LNCAP (cell line): ENCODE measurements at regions not wholly inside any gene's neighbourhood (a gene's known extent, or its start where the extent isn't known, plus 50 kb on each side); places are given as distances from the start of the nearest gene placed in this dataset.

Experiments used
- TF ChIP-seq, protein P1 (sequence below): fragments of 450-650 bp; IDR thresholded peaks from 2 replicates; pipeline ENCODE4 v1.5.1; 2017; ENCODE audit warnings: mild to moderate bottlenecking

- TF ChIP-seq, protein P1, sequence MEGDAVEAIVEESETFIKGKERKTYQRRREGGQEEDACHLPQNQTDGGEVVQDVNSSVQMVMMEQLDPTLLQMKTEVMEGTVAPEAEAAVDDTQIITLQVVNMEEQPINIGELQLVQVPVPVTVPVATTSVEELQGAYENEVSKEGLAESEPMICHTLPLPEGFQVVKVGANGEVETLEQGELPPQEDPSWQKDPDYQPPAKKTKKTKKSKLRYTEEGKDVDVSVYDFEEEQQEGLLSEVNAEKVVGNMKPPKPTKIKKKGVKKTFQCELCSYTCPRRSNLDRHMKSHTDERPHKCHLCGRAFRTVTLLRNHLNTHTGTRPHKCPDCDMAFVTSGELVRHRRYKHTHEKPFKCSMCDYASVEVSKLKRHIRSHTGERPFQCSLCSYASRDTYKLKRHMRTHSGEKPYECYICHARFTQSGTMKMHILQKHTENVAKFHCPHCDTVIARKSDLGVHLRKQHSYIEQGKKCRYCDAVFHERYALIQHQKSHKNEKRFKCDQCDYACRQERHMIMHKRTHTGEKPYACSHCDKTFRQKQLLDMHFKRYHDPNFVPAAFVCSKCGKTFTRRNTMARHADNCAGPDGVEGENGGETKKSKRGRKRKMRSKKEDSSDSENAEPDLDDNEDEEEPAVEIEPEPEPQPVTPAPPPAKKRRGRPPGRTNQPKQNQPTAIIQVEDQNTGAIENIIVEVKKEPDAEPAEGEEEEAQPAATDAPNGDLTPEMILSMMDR = no peak
Observed at GRCh38 chr2:118227698-118228508, 139.6 kb downstream of the INSIG2 start.

DNA sequence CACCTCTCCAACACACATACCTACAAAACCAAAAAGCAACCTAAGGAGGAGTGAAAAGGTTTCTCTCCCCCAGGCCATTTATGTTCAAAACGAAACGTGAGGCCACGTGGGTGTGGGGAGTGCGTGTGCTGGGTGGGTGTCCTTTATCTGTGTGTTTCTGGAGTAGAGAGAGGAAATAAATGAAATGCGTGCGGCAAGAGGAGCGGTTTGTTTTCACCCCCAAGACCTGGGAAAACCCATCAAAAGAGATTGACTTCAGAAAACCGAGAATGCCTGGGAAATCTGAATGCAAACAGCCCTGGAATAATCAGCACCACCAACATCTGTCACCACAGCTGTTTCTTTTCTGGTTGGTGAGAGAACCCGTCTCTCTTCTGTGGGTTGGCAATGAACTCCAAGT is 137.4 kb downstream of the INSIG2 start:
- TF ChIP-seq, protein P1 = no peak

DNA sequence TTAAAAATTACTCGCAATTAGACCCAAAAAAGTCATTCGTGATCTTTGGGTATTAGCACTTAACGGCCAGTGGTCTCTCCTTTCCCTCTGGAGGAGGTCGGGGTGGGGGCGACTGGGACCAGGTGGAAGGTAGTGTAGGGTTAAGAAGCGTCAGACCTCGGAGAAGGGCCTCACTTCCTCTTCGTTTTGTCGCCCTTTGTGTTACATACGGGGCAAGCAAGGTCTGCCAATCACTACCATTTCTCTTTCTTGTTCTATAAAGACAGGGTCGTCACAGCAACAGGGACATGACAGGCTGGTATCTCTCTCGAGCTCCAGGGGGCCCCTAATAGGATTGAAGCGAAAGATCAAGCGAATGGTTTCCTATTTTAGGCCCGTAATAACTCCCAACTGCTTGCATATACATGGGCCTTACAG is 136.6 kb downstream of the INSIG2 start:
- TF ChIP-seq, protein P1 = no peak

DNA sequence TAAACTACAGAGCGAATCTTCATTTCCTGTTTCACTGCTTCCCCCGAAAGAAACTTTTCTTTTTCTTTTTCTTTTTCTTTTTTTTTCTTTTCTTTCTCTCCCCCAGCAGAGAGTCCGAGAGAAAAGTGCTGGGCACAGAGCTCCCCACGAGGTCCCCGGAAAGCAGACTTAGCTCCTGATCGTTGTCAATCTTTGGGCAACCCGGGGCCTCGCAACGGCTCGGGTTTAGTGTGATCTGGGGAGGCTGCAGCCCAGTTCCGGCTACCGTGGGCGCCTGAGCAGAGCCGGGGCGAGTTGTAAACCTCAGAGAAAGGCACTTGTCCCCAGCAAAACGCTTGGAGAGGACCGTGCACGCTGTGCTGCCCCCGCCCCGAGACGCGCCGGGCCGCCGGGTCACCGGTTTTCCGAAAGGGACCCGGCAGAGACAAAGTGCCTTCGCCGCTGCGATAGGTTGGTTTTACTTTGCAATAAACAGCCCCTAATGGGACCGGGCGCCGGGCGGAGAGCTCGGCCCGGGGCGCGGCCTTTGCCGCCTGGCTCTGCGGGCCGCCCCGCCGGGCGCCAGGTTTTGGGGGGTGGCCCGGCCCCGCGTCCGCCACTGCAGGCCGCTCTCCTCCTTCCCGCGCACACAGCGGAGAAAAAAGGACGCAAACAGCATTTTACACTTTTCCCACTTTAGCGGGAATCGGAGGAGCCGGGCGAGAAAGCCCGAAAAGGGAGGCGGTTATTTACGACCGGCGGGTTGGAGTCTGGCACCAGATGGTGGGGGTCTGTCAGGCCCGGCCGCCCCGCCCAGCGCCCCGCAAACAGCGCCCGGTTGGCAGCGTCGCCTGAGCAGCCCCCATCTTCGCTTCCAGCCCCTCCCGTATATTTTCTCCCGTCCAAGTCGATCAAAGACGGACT is 136.0 kb downstream of the INSIG2 start:
- TF ChIP-seq, protein P1 = no peak

- TF ChIP-seq, protein P1 = no peak
Observed at GRCh38 chr2:118223511-118223991, 135.3 kb downstream of the INSIG2 start.

GRCh38 chr2:118222672-118223421 is 134.6 kb downstream of the INSIG2 start:
- TF ChIP-seq, protein P1 = no peak

GRCh38 chr2:118222273-118222594 is 134.0 kb downstream of the INSIG2 start:
- TF ChIP-seq, protein P1 = no peak
